ENCODE measurements at regions not wholly inside any gene's neighbourhood (a gene's known extent, or its start where the extent isn't known, plus 50 kb on each side); places are given as distances from the start of the nearest gene placed in this dataset.

DNA sequence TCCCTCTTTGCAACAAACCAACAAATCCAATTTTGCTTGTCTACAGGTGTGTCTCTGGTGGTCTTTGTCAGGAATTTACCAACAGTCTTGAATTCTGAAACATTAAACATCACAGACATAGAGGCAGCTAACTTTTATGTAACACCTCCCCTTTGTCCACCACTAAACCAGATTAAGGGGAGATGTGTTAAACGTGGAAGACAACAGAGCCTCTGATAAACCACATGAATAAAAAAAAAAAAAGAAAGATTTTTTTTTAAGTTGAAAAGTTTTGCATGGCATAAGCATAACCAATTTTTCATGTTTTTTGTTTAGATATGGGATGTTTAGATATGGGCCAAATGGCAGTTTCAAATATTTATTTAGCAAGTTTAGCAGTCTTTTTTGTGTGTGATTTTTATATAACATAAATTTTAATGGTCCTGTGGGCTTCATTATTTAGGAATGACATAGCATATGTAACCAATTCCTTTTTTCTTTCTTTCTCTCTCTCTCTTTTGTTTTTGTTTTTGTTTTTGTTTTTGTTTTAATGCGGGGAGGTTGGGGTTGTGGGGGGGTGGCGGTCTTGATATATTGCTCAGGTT lies 60.7 kb upstream of the BTN3A2 start:
- peak overlapping the region; percentile 37 for H3K4me3 ChIP-seq (ENCODE audit: insufficient read depth, low read length, poor library complexity, severe bottlenecking)
- peak overlapping the region; percentile 39; the same call in 1 of the 2 replicates for H3K9ac ChIP-seq (ENCODE audit: low read length)
- no peaks in the 10 kb centered on the region for H4K20me1 ChIP-seq (ENCODE audit: low read depth, low read length)
- H2AFZ ChIP-seq (ENCODE audit: low read depth, low read length, severe bottlenecking): peak overlapping the region; percentile 80
- H3K36me3 ChIP-seq (ENCODE audit: low read length): no peaks in the 10 kb centered on the region
- H3K27ac ChIP-seq (ENCODE audit: low read depth, low read length): no peak overlapping the region
- no peaks in the 10 kb centered on the region for H3K9me3 ChIP-seq (ENCODE audit: insufficient read depth, low read length)
- no peak for TF ChIP-seq EZH2phosphoT487 (conservative IDR thresholded peaks at IDR 0.05; ENCODE audit: low read length)
- TF ChIP-seq, protein P1, sequence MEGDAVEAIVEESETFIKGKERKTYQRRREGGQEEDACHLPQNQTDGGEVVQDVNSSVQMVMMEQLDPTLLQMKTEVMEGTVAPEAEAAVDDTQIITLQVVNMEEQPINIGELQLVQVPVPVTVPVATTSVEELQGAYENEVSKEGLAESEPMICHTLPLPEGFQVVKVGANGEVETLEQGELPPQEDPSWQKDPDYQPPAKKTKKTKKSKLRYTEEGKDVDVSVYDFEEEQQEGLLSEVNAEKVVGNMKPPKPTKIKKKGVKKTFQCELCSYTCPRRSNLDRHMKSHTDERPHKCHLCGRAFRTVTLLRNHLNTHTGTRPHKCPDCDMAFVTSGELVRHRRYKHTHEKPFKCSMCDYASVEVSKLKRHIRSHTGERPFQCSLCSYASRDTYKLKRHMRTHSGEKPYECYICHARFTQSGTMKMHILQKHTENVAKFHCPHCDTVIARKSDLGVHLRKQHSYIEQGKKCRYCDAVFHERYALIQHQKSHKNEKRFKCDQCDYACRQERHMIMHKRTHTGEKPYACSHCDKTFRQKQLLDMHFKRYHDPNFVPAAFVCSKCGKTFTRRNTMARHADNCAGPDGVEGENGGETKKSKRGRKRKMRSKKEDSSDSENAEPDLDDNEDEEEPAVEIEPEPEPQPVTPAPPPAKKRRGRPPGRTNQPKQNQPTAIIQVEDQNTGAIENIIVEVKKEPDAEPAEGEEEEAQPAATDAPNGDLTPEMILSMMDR (IDR thresholded peaks at IDR 0.05; ENCODE audit: insufficient read depth, low read length, poor library complexity, severe bottlenecking): no peak
- H3K4me2 ChIP-seq (ENCODE audit: low read depth, low read length, poor library complexity, severe bottlenecking): peak overlapping the region; percentile 58
- H3K79me2 ChIP-seq (ENCODE audit: insufficient read depth, low read length): no peaks in the 10 kb centered on the region
- H3K27me3 ChIP-seq (ENCODE audit: low read length): no peaks in the 10 kb centered on the region
- no peaks in the 10 kb centered on the region for H3K9me2 ChIP-seq (replicated peaks; ENCODE audit: insufficient read depth, low read length)
- H3F3A ChIP-seq (ENCODE audit: insufficient read depth): peaks cover 3% of the 10 kb centered on the region; the same call in 1 of the 2 replicates

DNA sequence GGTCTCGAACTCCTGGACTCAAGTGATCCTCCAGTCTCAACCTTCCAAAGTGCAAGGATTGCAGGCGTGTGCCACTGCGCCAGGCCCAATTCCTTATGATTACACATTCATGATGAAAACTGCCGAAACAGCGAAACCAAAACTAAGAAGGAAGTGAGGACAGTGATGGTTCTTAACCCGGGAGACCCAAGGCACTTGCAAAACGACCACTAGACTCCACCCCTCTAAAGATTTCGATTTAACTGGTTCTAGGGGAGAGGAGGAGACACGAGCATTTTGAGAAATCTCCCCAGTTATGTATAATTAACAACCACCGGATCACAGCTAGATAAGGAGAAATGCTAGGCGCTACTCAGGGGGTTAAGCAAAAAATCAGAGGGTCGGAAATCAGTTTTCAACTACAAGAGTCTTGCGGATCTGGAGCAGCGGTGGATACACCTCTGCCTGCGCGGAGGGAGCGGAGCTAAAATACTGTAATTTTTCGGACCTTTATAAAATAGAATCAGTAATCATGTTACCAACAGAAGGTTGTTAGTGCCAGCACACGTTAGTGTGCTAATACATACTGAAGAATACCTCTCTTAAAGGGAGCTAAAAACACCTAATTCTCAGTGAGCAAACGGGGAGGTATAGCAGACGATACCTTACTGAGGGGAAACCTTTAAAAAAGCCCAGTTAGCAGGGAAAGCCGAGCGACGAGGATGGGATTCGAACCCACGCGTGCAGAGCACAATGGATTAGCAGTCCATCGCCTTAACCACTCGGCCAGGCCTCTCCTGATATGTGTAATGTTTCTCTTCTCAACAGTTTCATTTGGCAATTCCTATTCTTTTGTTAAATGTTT lies 60.0 kb upstream of the BTN3A2 start:
- H4K20me1 ChIP-seq (ENCODE audit: low read depth, low read length): no peaks in the 10 kb centered on the region
- H3F3A ChIP-seq (ENCODE audit: insufficient read depth): peaks cover 3% of the 10 kb centered on the region; the same call in 1 of the 2 replicates
- H2AFZ ChIP-seq (ENCODE audit: low read depth, low read length, severe bottlenecking): peak overlapping the region; percentile 80
- no peaks in the 10 kb centered on the region for H3K9me2 ChIP-seq (replicated peaks; ENCODE audit: insufficient read depth, low read length)
- no peaks in the 10 kb centered on the region for H3K9me3 ChIP-seq (ENCODE audit: insufficient read depth, low read length)
- TF ChIP-seq, protein P1 (IDR thresholded peaks at IDR 0.05; ENCODE audit: insufficient read depth, low read length, poor library complexity, severe bottlenecking): no peak
- TF ChIP-seq EZH2phosphoT487 (conservative IDR thresholded peaks at IDR 0.05; ENCODE audit: low read length): no peak
- no peaks in the 10 kb centered on the region for H3K36me3 ChIP-seq (ENCODE audit: low read length)
- peak overlapping the region; percentile 37 for H3K4me3 ChIP-seq (ENCODE audit: insufficient read depth, low read length, poor library complexity, severe bottlenecking)
- peak overlapping the region; percentile 39 for H3K9ac ChIP-seq (ENCODE audit: low read length)
- H3K4me2 ChIP-seq (ENCODE audit: low read depth, low read length, poor library complexity, severe bottlenecking): peak overlapping the region; percentile 58
- H3K79me2 ChIP-seq (ENCODE audit: insufficient read depth, low read length): no peaks in the 10 kb centered on the region
- H3K27me3 ChIP-seq (ENCODE audit: low read length): no peaks in the 10 kb centered on the region
- H3K27ac ChIP-seq (ENCODE audit: low read depth, low read length): peak overlapping the region; percentile 2; the same call in 1 of the 2 replicates

DNA sequence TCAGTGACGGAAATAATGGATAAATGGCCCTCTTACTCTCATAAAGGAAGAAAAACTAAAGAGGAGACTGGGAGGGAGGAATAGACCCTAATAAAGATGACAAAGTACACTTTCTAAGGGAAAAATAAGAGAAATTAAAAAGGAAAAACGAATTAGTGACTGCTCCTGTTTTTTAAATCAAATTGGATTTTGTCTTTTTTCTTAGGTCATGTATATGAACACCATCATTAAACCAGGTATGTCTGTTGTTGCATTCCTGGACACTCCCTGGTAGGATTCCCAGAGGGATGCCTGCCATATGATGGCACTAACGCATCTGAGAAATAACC lies 59.4 kb upstream of the BTN3A2 start:
- Histone ChIP-seq H3K4me2 (ENCODE audit: low read depth, low read length, poor library complexity, severe bottlenecking) (peak overlapping the region; percentile 58), H3K9ac (ENCODE audit: low read length) (peak overlapping the region; percentile 39; the same call in 1 of the 2 replicates), H3K27me3 (ENCODE audit: low read length) (no peaks in the 10 kb centered on the region), H3K4me3 (ENCODE audit: insufficient read depth, low read length, poor library complexity, severe bottlenecking) (peak overlapping the region; percentile 37), H3K36me3 (ENCODE audit: low read length) (no peaks in the 10 kb centered on the region), H3K27ac (ENCODE audit: low read depth, low read length) (no peak overlapping the region), H3K9me3 (ENCODE audit: insufficient read depth, low read length) (no peaks in the 10 kb centered on the region), H2AFZ (ENCODE audit: low read depth, low read length, severe bottlenecking) (peak overlapping the region; percentile 80), H4K20me1 (ENCODE audit: low read depth, low read length) (no peaks in the 10 kb centered on the region), H3K79me2 (ENCODE audit: insufficient read depth, low read length) (no peaks in the 10 kb centered on the region), H3F3A (ENCODE audit: insufficient read depth) (peaks cover 9% of the 10 kb centered on the region; the same call in 1 of the 2 replicates), H3K9me2 (replicated peaks; ENCODE audit: insufficient read depth, low read length) (no peaks in the 10 kb centered on the region)
- no peak for TF ChIP-seq EZH2phosphoT487 (conservative IDR thresholded peaks at IDR 0.05; ENCODE audit: low read length)
- TF ChIP-seq, protein P1 (IDR thresholded peaks at IDR 0.05; ENCODE audit: insufficient read depth, low read length, poor library complexity, severe bottlenecking): no peak

Data from SU-DHL-6 (cell line).